T-helper 2 cell (primary cell): ENCODE measurements at regions not wholly inside any gene's neighbourhood (a gene's known extent, or its start where the extent isn't known, plus 50 kb on each side); places are given as distances from the start of the nearest gene placed in this dataset.

Source experiments
- DNase-seq, 5 experiments: peaks; one replicate each; pipeline versions ENCODE4 v3.0.0 to v3.0.0-alpha.2; 2012 to 2022

GRCh38 chr6:147621263-147621662, 112.8 kb downstream of the SAMD5 start:
- no peak for DNase-seq

GRCh38 chr6:147621961-147622360, 113.5 kb downstream of the SAMD5 start:
- DNase-seq, result no peak

- DNase-seq, result no peak
Measured at GRCh38 chr6:147624946-147625515, 116.5 kb downstream of the SAMD5 start.

DNA sequence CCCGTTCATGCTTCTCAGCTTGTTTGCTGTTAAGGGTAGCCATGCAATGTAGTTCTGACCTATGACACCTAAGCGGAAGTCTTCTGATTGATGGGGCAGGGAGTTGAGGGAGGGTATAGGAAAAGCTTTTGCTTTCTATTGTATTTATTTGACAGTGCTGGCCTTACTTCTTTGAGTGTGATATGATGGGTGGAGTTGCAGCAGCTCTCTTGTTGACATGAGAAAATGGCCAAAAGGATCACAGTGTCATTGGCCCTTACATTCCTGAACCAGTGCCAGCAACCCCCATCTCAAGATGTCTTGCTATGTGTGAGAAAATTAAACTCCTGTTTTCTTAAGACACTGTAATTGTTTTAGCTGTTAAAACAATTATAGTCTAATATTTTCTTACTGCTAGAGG, 117.5 kb downstream of the SAMD5 start:
- no peak for DNase-seq

DNA sequence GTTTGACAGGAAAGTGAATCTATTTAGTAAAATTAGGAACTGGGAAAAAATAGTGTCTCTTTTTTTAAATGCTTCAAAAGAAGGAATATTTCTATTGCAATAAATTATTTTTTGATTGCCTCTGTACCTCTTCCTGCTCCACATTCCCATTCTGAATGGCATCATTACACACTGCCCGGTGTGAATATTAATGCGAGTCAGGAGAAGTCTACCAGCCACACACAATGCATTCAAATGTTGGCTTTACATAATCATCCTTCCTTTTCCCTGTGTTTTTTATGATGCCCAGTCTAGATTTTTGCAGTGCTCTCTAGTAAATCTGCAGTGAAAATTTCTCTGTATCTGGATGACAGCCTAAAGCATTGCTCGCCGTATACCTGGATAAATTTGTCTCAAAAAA, 118.9 kb downstream of the SAMD5 start:
- no peak for DNase-seq

DNA sequence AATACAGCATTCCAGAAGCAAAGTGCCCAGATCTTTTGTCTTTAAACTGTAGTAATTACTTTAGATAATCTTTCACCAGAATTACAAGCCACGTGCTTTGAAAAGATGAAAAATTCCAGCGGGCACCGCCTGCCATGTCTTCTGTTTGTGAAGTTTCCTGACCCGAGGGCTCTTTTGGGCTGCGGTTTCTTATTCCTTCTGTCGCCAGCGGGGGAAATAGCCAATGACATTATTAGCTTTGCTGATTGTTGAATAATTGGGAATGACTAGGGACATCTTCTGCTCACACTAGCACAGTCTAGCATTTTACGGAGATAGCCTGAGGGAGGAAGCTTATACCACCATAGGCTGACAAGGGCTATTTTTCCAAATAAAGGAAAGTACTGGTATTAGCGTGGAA, 124.7 kb downstream of the SAMD5 start:
- no peak for DNase-seq

DNA sequence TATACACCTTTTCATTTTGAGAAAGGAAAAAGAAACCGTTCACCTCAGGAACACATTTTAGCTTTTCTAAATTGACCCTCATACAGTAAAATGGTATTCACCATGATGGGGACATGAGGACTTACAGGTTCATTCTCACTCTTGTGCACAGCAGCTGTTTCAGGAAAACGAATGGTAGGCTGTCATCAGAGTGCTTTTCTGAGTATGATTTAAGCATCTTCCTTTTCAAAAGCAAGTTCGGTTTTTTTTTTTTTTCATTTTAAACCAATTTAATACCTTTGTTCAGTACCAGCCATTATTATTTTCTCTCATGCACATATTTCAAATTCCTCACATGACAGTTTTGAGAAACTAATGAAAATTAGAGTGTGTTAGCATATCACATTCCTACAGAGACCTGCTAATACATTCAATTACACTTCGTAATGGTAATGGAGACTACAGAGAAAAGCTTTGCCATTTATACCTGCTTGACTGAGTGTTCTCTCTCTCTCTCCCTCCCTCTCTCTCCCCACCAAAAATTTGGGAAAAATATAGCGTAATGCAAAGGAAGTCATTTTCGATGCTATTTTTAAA, 129.2 kb downstream of the SAMD5 start:
- DNase-seq, result no peak

- no peak for DNase-seq
Measured at GRCh38 chr6:147639279-147639678, 130.8 kb downstream of the SAMD5 start.

GRCh38 chr6:147640606-147641005, 132.1 kb downstream of the SAMD5 start:
- no peak for DNase-seq

DNA sequence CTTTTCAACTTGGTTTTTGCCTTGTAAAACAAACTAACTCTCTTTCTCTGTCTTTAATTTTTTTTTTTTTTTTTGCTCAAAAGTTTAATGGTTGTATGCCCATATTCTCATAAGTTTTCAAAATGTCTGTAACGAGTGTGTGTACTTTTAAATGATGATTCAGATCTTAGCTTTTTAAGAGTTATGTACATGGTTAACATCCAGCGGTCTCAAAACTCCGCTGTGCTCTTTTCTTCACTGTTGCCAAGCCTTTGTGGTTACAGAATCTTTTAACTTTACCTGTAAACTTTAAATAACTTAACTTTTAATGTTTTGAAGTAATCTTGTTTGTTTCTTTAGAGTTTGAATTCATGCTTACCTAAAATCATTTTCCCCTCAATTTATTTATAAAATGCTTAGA, 133.0 kb downstream of the SAMD5 start:
- DNase-seq, result no peak

- no peak for DNase-seq
Measured at GRCh38 chr6:147642458-147642857, 134.0 kb downstream of the SAMD5 start.

- DNase-seq, result no peak
Measured at GRCh38 chr6:147643341-147644200, 135.1 kb downstream of the SAMD5 start.

DNA sequence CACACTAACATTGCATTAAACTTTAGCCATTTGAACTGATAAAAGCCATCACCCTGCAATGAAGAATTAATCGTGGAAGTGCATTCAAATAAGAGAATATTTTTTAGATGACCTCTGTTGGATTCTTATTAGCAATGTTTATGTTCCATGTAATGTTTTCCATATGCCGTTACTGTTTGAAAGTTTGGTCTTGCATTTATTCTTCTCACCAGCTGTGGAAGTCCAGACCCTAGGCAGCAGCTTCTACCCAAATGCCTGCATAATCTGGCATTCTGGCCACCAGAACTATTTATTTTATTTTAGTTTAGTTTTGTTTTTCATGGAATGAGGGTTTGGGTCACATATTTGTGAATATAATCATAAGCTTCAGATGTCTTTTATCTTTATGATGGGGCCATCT, 140.4 kb downstream of the SAMD5 start:
- DNase-seq, result no peak

- DNase-seq, result no peak
Measured at GRCh38 chr6:147651249-147652063, 143.0 kb downstream of the SAMD5 start.

- no peak for DNase-seq
Measured at GRCh38 chr6:147653631-147654030, 145.1 kb downstream of the SAMD5 start.

GRCh38 chr6:147654103-147654845, 145.8 kb downstream of the SAMD5 start:
- DNase-seq, result no peak

- DNase-seq, result no peak
Measured at GRCh38 chr6:147660334-147661311, 152.1 kb downstream of the SAMD5 start.

DNA sequence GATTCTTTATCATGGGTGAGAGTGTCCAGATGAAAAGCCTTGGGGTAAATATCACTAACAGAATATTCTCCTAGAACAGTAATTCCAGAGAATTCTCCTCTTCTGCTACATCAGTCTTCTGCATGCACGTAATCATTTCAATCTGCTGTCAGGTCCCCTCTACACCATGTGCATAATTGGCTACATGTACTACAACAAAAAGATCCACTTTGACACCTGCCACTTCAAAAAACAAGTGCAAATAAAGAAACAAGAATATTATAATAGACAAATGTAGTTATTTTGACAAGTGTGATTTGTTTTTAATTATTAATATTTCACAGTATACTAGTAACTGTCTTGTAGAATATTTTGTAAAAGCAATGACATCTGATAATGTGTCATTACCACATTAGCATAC, 154.2 kb downstream of the SAMD5 start:
- no peak for DNase-seq

- DNase-seq, result no peak
Measured at GRCh38 chr6:147664092-147664491, 155.6 kb downstream of the SAMD5 start.

GRCh38 chr6:147666255-147666654, 157.8 kb downstream of the SAMD5 start:
- DNase-seq, result no peak

- DNase-seq, result no peak
Measured at GRCh38 chr6:147667082-147667481, 158.6 kb downstream of the SAMD5 start.
